ENCODE measurements at regions not wholly inside any gene's neighbourhood (a gene's known extent, or its start where the extent isn't known, plus 50 kb on each side); places are given as distances from the start of the nearest gene placed in this dataset.
"Not testable (repeated sequence)": the region's sequence is repeated elsewhere in the genome, so short reads cannot be mapped to it uniquely, and the experiment has no call there.

GRCh38 chr7:356691-357462, 66.9 kb downstream of the FOXL3 start:
- DNase-seq (ENCODE audit: low read depth), result no peak

DNA sequence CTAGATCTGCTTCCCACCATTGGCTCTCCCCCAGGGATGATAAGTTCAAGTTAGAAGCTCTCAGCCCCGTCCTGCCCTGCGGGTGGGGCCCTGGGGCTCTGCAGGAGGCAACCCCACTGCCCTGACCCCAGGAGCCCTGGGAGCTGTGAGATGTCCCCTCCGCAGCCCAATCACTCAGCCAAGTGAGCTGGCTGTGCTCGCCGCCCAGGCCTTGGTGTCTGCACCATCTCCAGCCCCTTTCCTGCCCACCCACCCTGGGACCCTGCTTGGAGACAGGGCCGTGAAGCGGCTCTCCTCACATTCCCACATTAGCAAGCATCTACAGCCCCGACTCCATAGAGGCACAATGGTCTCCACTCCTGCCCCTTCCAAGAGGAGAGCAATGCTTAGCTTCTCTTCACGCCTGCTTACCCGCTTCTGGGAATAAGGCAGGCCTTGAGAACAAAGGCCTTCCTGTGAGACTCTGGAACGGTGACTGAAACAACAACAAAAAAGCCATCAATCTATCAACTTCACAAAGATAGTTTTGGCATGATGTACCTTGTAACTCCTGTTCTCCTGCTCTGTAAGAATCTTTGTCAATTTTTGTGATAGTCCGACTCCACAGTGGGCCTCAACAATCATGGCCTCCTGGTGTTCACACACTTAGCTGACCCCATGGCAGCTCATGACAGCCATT, 67.7 kb downstream of the FOXL3 start:
- no peak for DNase-seq (ENCODE audit: low read depth)

DNA sequence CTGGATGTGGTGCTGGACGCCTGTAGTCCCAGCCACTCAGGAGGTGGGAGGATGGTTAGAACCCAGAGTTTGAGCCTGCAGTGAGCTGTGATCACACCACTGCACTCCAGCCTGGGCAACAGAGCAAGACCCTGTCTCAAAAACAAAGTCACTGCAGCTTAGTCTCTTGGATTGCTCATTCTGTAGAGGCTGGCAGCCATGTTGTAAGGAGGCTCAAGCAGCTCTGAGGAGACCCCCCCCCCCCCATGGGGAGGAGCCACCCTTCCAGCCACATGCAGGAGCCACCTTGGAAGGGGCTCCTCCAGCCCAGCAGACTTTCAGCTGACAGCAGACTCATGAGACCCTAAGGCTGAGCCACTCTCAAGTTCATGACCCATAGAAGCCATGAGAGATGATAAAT, 68.4 kb downstream of the FOXL3 start:
- DNase-seq (ENCODE audit: low read depth), result no peak

DNA sequence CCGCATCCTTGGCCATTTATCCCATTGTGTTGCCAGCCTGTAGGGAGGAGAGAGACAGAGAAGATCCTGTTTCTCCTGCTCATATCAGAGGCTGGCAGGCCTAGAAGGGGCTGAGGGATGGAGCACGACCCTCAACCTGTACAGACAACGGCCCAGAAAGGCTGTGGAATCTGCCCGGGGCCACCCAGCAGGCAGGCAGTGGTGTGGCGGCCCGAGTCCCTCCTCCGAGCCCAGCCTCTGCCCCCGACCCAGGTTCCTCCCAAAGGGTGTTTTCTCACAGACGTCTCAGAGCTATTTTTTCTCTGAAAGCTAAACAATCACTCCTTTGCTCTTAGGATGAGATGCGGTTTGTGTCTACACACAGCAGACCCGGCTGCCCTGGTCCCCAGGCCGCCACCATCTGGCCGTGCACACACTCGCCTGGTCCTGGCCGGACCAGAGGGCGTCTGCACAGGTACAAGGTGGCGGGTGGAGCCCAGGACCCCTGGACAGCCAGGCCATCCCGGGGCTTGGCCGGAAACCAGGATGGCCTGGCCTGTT, 69.3 kb downstream of the FOXL3 start:
- no peak for DNase-seq (ENCODE audit: low read depth)

- no peak for DNase-seq (ENCODE audit: low read depth)
Measured at GRCh38 chr7:359766-360361, 69.9 kb downstream of the FOXL3 start.

- DNase-seq (ENCODE audit: low read depth), result peak; percentile 36
Measured at GRCh38 chr7:360454-361100, 70.6 kb downstream of the FOXL3 start.

- not testable (repeated sequence) for DNase-seq (ENCODE audit: low read depth)
Measured at GRCh38 chr7:361182-361581, 71.2 kb downstream of the FOXL3 start.

DNA sequence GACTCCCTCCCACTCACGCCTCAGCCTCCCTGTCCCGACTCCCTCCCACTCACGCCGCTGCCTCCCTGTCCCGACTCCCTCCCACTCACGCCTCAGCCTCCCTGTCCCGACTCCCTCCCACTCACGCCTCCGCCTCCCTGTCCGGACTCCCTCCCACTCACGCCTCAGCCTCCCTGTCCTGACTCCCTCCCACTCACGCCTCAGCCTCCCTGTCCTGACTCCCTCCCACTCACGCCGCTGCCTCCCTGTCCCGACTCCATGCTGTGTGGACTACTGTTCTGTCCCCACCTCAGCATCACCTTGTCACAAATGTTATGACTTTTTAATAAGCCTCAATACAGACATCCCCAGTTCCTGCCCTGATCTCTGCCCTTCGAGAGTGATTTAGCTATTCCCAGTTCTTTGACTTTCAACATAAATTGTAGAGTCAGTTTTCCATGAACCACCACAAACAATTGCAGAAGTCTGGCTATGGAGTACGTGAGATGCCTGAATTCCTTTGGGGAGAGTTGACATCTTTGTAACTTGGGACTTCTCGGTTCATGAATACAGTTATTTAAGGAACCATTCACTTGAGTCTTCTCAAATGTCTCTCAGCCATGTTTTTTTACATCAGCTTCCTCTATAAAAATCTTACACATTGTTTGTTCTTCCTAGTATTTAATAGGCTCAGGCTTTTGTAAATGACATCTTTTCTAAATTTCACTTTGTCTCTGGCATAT, 71.9 kb downstream of the FOXL3 start:
- DNase-seq (ENCODE audit: low read depth), result no peak

DNA sequence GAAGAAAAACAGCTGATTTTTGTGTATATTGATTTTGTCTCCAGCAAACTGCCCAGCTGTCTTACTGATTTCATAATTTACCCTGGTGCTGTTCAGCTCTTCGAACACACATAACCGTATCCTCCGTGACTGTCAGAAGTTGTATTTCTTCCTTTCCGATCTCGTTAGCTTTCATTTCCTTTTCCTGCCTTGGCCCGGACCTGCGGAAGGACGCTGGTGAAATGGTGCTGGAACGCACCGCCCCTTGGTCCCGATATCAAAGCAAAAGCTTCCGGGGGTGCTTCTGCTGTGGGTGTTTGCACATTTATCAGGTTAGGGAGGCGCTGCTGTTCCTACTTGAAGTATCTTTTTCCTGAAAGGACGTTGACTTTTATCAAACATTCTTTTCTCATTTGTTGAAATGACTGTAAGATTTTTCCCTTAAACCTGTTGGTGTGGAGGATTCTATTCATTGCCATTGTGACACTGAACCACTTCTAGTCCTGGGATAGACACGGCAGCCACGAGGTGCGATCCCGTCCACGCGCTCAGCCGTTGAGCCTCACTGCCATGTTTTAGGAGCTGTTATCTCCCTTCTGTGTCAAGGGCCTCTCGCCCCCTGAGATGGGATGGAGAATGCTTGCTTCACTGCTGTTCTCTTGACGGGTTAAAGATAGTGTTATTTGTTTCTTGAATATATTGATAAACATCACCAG, 72.6 kb downstream of the FOXL3 start:
- peak; percentile 29 for DNase-seq (ENCODE audit: low read depth)

- no peak for DNase-seq (ENCODE audit: low read depth)
Measured at GRCh38 chr7:363626-364025, 73.7 kb downstream of the FOXL3 start.

GRCh38 chr7:364536-364935, 74.6 kb downstream of the FOXL3 start:
- DNase-seq (ENCODE audit: low read depth), result no peak

GRCh38 chr7:365593-365992, 75.6 kb downstream of the FOXL3 start:
- no peak for DNase-seq (ENCODE audit: low read depth)

DNA sequence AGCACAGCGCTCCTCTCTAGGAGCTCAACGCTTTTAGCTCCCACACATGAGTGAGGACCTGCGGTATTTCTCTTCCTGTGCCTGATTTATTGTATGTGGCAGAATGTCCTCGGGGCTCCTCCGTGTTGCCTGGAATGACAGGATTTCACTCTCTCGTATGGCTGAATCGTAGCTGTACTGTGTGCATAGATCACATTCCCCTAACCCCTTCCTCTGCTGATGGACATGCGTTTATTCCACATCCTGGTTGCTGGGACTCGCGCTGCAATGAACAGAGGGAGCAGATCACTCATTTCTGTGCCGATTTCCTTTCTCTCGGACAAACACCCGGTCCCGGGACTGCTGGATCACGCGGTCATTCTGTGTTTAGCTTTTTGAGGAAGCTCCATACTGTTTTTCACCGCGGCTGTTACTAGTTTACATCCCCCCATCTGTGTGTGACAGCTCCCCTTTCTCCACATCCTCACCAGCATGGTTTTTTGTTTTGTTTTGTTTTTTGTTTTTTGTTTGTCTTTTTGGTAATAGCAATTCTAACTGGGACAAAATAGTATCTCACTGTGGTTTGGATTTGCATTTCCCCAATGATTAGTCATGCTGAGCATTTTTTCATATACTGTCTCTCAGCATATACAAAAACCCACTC, 76.3 kb downstream of the FOXL3 start:
- DNase-seq (ENCODE audit: low read depth), result no peak

GRCh38 chr7:367351-367901, 77.5 kb downstream of the FOXL3 start:
- no peak for DNase-seq (ENCODE audit: low read depth)

DNA sequence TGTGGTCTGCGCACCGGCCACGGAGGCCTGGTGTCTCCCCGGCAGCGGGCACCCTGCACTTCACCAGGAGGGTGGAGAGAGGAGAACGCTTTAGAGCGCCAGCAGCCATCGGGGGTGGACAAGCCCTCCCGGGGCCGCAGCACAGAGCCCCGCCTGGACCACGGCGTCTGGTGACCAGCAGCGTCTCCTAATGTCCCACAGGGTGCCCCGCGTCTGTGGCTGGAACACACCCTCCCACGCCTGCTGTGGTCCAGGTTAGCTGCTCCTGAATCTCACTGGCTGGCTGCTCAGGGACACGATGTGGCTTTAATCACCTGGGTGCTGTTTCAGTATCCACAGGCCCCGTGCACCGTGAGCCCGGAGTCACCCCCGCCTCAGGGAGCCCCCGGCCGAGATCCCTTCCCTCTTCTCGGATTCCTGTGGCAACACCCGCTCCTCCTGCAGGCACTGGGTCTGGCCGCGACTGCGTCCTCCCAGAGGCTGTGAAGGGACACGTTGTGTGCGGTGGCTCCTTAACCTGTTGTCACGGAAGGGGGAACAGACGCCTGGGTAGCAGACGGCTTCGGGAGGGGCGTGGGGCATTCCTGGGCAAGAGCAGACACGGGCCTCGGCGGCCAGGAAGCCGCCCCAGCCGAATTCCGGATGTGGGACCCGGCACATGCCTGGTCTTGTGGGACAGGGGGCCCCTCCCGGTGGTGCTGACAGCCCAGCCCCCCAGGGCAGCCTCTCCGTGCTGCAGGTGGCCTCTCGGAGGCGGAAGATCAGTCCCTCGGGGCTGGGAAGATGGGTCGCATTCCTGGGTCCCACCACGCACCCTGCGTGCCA, 78.9 kb downstream of the FOXL3 start:
- DNase-seq (ENCODE audit: low read depth), result no peak

GRCh38 chr7:369476-370258, 79.7 kb downstream of the FOXL3 start:
- no peak for DNase-seq (ENCODE audit: low read depth)

DNA sequence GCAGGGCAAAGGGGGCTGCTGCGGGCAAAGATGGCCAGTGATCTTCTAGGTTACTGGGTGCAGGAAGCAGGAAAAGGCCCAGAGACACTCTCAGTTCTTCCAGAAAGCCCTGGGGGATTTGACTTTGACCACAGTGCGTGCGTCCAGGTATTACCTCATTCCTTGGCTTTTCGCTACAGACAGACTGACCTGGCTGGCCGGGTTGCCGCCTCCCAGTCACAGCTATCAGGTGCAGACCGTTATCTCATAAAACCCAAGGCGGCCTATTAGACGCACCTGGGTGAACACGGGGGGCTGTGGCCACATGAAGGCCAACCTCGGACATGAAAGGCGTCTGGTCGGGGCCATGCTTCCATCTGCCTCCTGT, 80.3 kb downstream of the FOXL3 start:
- no peak for DNase-seq (ENCODE audit: low read depth)

DNA sequence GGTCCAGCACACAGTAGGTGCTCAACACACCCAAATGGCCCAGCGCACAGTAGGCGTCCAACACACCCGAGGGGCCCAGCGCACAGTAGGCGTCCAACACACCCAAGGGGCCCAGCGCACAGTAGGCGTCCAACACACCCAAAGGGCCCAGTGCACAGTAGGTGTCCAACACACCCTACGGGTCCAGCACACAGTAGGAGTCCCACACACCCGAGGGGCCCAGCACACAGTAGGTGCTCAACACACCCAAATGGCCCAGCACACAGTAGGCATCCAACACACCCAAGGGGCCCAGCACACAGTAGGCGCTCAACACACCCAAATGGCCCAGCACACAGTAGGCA, 80.8 kb downstream of the FOXL3 start:
- no peak for DNase-seq (ENCODE audit: low read depth)

Data from activated T-cell treated with anti-CD3 and anti-CD28 coated beads for 48 hours (primary cell).